Mesenchymal stem cell (in vitro differentiated cells and primary cell): ENCODE measurements at regions not wholly inside any gene's neighbourhood (a gene's known extent, or its start where the extent isn't known, plus 50 kb on each side); places are given as distances from the start of the nearest gene placed in this dataset.
"Not testable (repeated sequence)": the region's sequence is repeated elsewhere in the genome, so short reads cannot be mapped to it uniquely, and the experiment has no call there.

ENCODE experiments used
- DNase-seq: peaks from one replicate; pipeline ENCODE4 v3.0.0-alpha.2; 2013
- H2AFZ ChIP-seq: one replicate; pipeline ENCODE4 v1.6.1; 2013; ENCODE audit warnings: low read depth, mild to moderate bottlenecking, control low read depth, inconsistent platforms, low read length, moderate library complexity
- H2AK5ac ChIP-seq: 2 replicates; pipeline ENCODE4 v1.6.1; 2013; ENCODE audit warnings: low read length, moderate library complexity, mild to moderate bottlenecking, inconsistent platforms; ENCODE audit not compliant: severe bottlenecking
- H2BK120ac ChIP-seq: one replicate; pipeline ENCODE4 v1.6.1; 2013; ENCODE audit warnings: low read depth, mild to moderate bottlenecking, inconsistent platforms, low read length, moderate library complexity
- H2BK12ac ChIP-seq, 2 experiments: one replicate each; pipeline ENCODE4 v1.6.1; 2013; ENCODE audit warnings: inconsistent platforms in 2 of 2, low read length in 2 of 2, mild to moderate bottlenecking in 2 of 2, moderate library complexity in 2 of 2, control low read depth in 1 of 2
- H2BK15ac ChIP-seq: one replicate; pipeline ENCODE4 v1.6.1; 2013; ENCODE audit warnings: mild to moderate bottlenecking, low read depth, inconsistent platforms; ENCODE audit not compliant: poor library complexity, severe bottlenecking
- H2BK5ac ChIP-seq: 2 replicates; pipeline ENCODE4 v1.6.1; 2013; ENCODE audit warnings: low read depth, mild to moderate bottlenecking, low read length, control low read depth, inconsistent platforms; ENCODE audit not compliant: poor library complexity, severe bottlenecking
- H3K14ac ChIP-seq, 2 experiments: one replicate each; pipeline ENCODE4 v1.6.1; 2013; ENCODE audit warnings: inconsistent platforms in 2 of 2, low read length in 2 of 2, control low read depth in 1 of 2, mild to moderate bottlenecking in 1 of 2, moderate library complexity in 1 of 2
- H3K18ac ChIP-seq, 2 experiments: one replicate each; pipeline ENCODE4 v1.6.1; 2013; ENCODE audit warnings: inconsistent platforms in 2 of 2, low read length in 2 of 2, control low read depth in 1 of 2, low read depth in 1 of 2, mild to moderate bottlenecking in 1 of 2
- H3K23ac ChIP-seq, 2 experiments: one replicate each; pipeline ENCODE4 v1.6.1; 2013; ENCODE audit warnings: inconsistent platforms in 2 of 2, low read length in 2 of 2, mild to moderate bottlenecking in 2 of 2, moderate library complexity in 2 of 2, control low read depth in 1 of 2
- H3K27ac ChIP-seq: 2 replicates; pipeline ENCODE4 v1.5.1; 2013; ENCODE audit warnings: mild to moderate bottlenecking, moderate library complexity, low read length, control low read depth, inconsistent platforms; ENCODE audit not compliant: poor library complexity, severe bottlenecking
- H3K27me3 ChIP-seq, 2 experiments: 2 replicates each; pipeline versions ENCODE4 v1.6.1 to v1.7.0; 2013; ENCODE audit warnings: low read length in 2 of 2, mild to moderate bottlenecking in 2 of 2, moderate library complexity in 2 of 2, control low read depth in 1 of 2, inconsistent platforms in 1 of 2; ENCODE audit not compliant: control insufficient read depth in 1 of 2, insufficient read depth in 1 of 2
- H3K36me3 ChIP-seq, 2 experiments: 2 replicates each; pipeline versions ENCODE4 v1.6.1 to v1.7.0; 2013; ENCODE audit warnings: low read length in 2 of 2, control low read depth in 1 of 2, inconsistent platforms in 1 of 2, low read depth in 1 of 2, mild to moderate bottlenecking in 1 of 2; ENCODE audit not compliant: insufficient read depth in 2 of 2, control insufficient read depth in 1 of 2
- H3K4ac ChIP-seq, 2 experiments: one replicate each; pipeline ENCODE4 v1.6.1; 2013; ENCODE audit warnings: inconsistent platforms in 2 of 2, low read length in 2 of 2, mild to moderate bottlenecking in 2 of 2, moderate library complexity in 2 of 2, control low read depth in 1 of 2, low read depth in 1 of 2
- H3K4me1 ChIP-seq: 2 replicates; pipeline ENCODE4 v1.6.1; 2013; ENCODE audit warnings: low read depth, low read length, control low read depth; ENCODE audit not compliant: control insufficient read depth, insufficient read depth
- H3K4me2 ChIP-seq: 2 replicates; pipeline ENCODE4 v1.6.1; 2013; ENCODE audit warnings: low read length, mild to moderate bottlenecking, inconsistent platforms; ENCODE audit not compliant: poor library complexity, severe bottlenecking
- H3K4me3 ChIP-seq, 2 experiments: 2 replicates each; pipeline versions ENCODE4 v1.5.1 to v1.7.0; 2013; ENCODE audit warnings: low read length in 2 of 2, mild to moderate bottlenecking in 2 of 2, control low read depth in 1 of 2, low read depth in 1 of 2; ENCODE audit not compliant: insufficient read depth in 1 of 2
- H3K79me1 ChIP-seq: replicated peaks from 2 replicates; pipeline ENCODE4 v1.6.1; 2013; ENCODE audit warnings: mild to moderate bottlenecking, control low read depth, low read length, inconsistent platforms; ENCODE audit not compliant: poor library complexity, severe bottlenecking
- H3K9ac ChIP-seq: 2 replicates; pipeline ENCODE4 v1.7.0; 2013; ENCODE audit warnings: mild to moderate bottlenecking, low read length, moderate library complexity
- H3K9me3 ChIP-seq: 2 replicates; pipeline ENCODE4 v1.7.0; 2013; ENCODE audit warnings: mild to moderate bottlenecking, low read length; ENCODE audit not compliant: control insufficient read depth
- H4K8ac ChIP-seq: one replicate; pipeline ENCODE4 v1.6.1; 2013; ENCODE audit warnings: inconsistent platforms, mild to moderate bottlenecking, low read length, moderate library complexity
- H4K91ac ChIP-seq: one replicate; pipeline ENCODE4 v1.6.1; 2013; ENCODE audit warnings: mild to moderate bottlenecking, low read length, inconsistent platforms
- WGBS: methylation state at CpG from one replicate; pipeline ENCODE4 v1.1.7; 2013; ENCODE audit warnings: mixed read lengths; 5-methylcytosine and 5-hydroxymethylcytosine counted together

DNA sequence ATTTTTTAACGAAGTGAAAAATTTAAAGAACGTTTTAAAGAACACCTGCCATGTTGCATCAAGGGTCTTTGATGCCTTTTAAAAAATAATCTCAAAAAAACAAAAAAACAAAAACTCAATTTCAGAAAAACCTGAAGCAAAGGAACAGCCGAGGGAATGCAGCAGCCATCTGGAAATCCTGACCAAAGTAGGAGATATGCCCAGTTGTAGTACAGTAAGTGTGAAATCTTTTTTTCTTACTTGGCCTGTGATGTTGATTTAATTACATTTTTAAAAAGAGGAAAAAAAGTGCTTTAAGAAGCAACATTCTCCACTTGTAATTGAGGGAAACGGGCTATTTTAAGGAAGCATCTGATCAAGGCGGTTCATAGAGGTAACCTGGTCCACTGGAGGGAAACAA lies 213.7 kb upstream of the GAP43 start:
- H3K4me2 ChIP-seq = no peak overlapping the region
- no peak overlapping the region for H3K27ac ChIP-seq
- no peaks in the 10 kb centered on the region for H3K36me3 ChIP-seq
- no peak for DNase-seq
- H2BK12ac ChIP-seq = no peak overlapping the region
- no peak overlapping the region for H3K23ac ChIP-seq
- H4K8ac ChIP-seq = no peak overlapping the region
- no peak overlapping the region for H2BK15ac ChIP-seq
- H3K4ac ChIP-seq = no peak overlapping the region
- H2BK5ac ChIP-seq = no peak overlapping the region
- H3K18ac ChIP-seq = no peak overlapping the region
- no peak overlapping the region for H4K91ac ChIP-seq
- no peaks in the 10 kb centered on the region for H3K79me1 ChIP-seq
- H3K4me3 ChIP-seq = no peak overlapping the region
- no peak overlapping the region for H2BK120ac ChIP-seq
- no peak overlapping the region for H3K9ac ChIP-seq
- H3K27me3 ChIP-seq = no peaks in the 10 kb centered on the region
- no peaks in the 10 kb centered on the region for H3K9me3 ChIP-seq
- H2AK5ac ChIP-seq = no peak overlapping the region
- no peak overlapping the region for H3K14ac ChIP-seq
- 91% methylated on average over 5 of the region's 5 CpGs for WGBS
- H2AFZ ChIP-seq = no peak overlapping the region
- no peaks in the 10 kb centered on the region for H3K4me1 ChIP-seq

DNA sequence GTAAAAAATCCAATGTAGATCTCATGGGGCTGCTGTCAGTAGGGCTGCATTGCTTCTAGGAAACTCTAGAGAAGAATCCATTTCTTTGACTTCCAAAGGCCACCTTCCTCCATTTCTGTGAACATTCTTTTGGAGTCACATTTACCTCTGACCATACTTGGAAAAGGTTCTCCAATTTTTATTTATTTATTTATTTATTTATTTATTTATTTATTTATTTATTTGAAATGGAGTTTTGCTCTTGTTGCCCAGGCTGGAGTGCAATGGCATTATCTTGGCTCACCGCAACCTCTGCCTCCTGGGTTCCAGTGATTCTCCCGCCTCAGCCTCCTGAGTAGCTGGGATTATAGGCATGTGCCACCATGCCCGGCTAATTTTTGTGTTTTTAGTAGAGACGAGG lies 208.7 kb upstream of the GAP43 start:
- H3K14ac ChIP-seq, H3K4ac ChIP-seq, H2BK15ac ChIP-seq, H2BK5ac ChIP-seq, H4K91ac ChIP-seq, H4K8ac ChIP-seq, H2AK5ac ChIP-seq, H2BK120ac ChIP-seq, H3K79me1 ChIP-seq, DNase-seq, H3K4me3 ChIP-seq, H3K9me3 ChIP-seq, H2BK12ac ChIP-seq, H3K27me3 ChIP-seq, H3K23ac ChIP-seq, H3K18ac ChIP-seq, H3K9ac ChIP-seq, H2AFZ ChIP-seq, H3K27ac ChIP-seq, H3K36me3 ChIP-seq, H3K4me1 ChIP-seq, H3K4me2 ChIP-seq: not testable (repeated sequence)
- WGBS = 96% methylated on average over 4 of the region's 4 CpGs

DNA sequence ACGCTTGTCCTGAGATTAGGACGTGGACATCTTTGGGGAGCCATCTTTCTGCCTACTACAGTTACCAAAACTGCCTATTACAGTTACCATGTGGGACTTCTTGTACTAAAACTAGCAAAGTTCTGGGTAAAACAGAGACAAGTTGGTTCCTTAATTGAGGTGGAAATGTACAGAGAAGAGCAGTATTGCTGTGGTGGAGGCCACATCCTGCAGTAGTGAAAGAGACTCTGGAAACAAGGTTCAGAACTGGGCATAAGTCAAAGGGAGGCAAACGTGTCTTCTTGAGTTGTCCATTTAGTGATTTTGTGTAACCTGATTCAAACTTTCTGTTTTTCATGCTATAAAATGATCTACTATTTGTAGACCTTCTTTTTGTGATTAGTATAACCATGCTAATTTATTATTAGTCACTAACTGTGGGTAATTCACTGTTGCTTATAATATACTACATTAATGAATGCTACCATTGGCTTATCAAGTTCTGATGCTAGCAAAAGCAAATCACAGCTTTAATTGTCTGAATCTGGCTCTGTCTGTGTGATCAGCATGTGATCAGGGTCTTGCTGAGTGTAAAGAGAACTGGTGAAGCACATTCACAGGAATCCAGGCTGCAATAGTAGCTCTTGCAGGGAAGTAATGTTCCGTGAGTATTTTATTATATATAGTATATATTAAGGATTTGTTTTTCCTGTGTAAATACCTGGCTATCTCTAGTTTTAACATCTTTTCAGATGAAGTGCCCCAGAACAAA lies 207.9 kb upstream of the GAP43 start:
- WGBS = 80% methylated on average over 2 of the region's 4 CpGs
- Histone ChIP-seq H3K27ac (no peak overlapping the region), H2BK5ac (no peak overlapping the region), H2AFZ (no peak overlapping the region), H2BK120ac (no peak overlapping the region), H3K14ac (no peak overlapping the region), H3K23ac (no peak overlapping the region), H2AK5ac (no peak overlapping the region), H4K8ac (no peak overlapping the region), H3K79me1 (no peaks in the 10 kb centered on the region), H4K91ac (no peak overlapping the region), H3K18ac (no peak overlapping the region), H3K27me3 (no peaks in the 10 kb centered on the region), H3K4ac (no peak overlapping the region), H3K9ac (no peak overlapping the region), H3K4me2 (no peak overlapping the region), H3K9me3 (no peaks in the 10 kb centered on the region), H2BK15ac (no peak overlapping the region), H3K4me3 (no peak overlapping the region), H2BK12ac (no peak overlapping the region), H3K4me1 (no peaks in the 10 kb centered on the region), H3K36me3 (no peaks in the 10 kb centered on the region)
- DNase-seq = no peak

DNA sequence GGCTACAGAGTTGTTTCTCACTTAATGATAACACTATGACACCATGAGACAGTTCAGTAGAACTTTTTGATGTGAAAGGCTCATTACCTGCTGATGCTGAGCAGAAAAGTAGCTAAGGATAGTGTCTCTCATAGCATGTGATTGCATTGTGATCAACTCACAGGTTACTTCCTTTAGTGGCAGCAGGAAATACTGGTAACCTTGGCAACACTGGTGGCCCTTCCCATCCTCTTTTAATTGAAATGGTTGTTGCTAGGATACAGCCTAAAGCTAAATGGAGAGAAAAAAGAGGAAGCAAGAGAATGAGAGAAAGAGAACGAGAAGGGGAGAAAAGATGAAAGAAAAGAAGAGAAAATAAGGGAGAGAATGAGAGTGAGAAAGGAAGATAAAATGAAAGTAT lies 204.7 kb upstream of the GAP43 start:
- Histone ChIP-seq H4K91ac (no peak overlapping the region), H3K4me3 (no peak overlapping the region), H2AK5ac (no peak overlapping the region), H3K18ac (no peak overlapping the region), H3K4ac (no peak overlapping the region), H2BK5ac (no peak overlapping the region), H3K23ac (no peak overlapping the region), H3K4me2 (no peak overlapping the region), H3K36me3 (no peaks in the 10 kb centered on the region), H2BK12ac (no peak overlapping the region), H4K8ac (no peak overlapping the region), H3K4me1 (no peaks in the 10 kb centered on the region), H3K27me3 (no peaks in the 10 kb centered on the region), H3K9ac (no peak overlapping the region), H3K9me3 (no peaks in the 10 kb centered on the region), H2BK15ac (no peak overlapping the region), H3K79me1 (no peaks in the 10 kb centered on the region), H3K14ac (no peak overlapping the region), H2BK120ac (no peak overlapping the region), H2AFZ (no peak overlapping the region), H3K27ac (no peak overlapping the region)
- no peak for DNase-seq
- WGBS = 74% methylated on average over 1 of the region's 1 CpG
